ENCODE measurements at regions not wholly inside any gene's neighbourhood (a gene's known extent, or its start where the extent isn't known, plus 50 kb on each side); places are given as distances from the start of the nearest gene placed in this dataset.

GRCh38 chr7:119895320-119895719 lies 377.7 kb upstream of the KCND2 start:
- TF ChIP-seq EZH2 (IDR thresholded peaks at IDR 0.05; ENCODE audit: insufficient read depth, low read length) (no peak), CTCF (IDR thresholded peaks at IDR 0.05; ENCODE audit: insufficient read depth, low read depth, low read length) (no peak)

All from astrocyte (in vitro differentiated cells and primary cell).